ENCODE measurements at regions not wholly inside any gene's neighbourhood (a gene's known extent, or its start where the extent isn't known, plus 50 kb on each side); places are given as distances from the start of the nearest gene placed in this dataset.

DNA sequence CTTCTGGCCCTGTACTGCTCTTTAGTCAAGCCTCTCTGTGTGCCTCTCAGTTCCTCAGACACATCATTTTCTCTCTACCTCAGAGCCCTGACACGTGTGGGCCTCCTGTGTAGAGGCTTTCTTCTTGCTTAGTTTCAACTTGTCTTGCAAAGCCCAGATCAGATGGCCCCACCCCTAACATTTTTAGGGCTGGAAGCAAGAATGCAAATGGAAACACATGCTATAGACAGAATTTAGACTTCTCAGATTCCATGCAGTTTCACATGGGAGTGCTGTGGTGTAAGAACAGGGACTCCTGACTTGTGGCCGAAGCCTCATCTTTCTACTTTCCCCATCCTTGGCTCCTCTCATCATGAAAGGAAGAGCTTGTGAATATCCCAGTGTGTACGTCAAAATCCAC is 350.7 kb downstream of the DCHS2 start:
- H3K79me2 ChIP-seq (ENCODE audit: control insufficient read depth in 1 of 2, insufficient read depth in 2 of 2, low read length in 2 of 2): no peaks in the 10 kb centered on the region
- peaks cover 3 to 14% (median 10%) of the 10 kb centered on the region in 4 experiments; a peak in 4 of 7 replicates for H3K4me1 ChIP-seq (replicated peaks in 1 of 4; ENCODE audit: control insufficient read depth in 3 of 4, insufficient read depth in 4 of 4, low read length in 3 of 4)
- no peaks in the 10 kb centered on the region for H3K79me1 ChIP-seq (ENCODE audit: low read depth, low read length)
- no peak overlapping the region for H2AFZ ChIP-seq (ENCODE audit: low read length)
- H3K56ac ChIP-seq (replicated peaks; ENCODE audit: insufficient read length, low read depth, low read length): no peak overlapping the region
- CTCF ChIA-PET (ENCODE audit: partially characterized antibody): interaction anchor here (1.4 kb wide), 2 partner anchors 92 to 350 kb away, joined by 3 read pairs; no protein-coding TSS in a partner anchor
- no peak overlapping the region for H3K4me2 ChIP-seq (ENCODE audit: insufficient read depth in 1 of 2, low read depth in 2 of 2, low read length in 2 of 2)
- no peak for DNase-seq (ENCODE audit: low read depth in 1 of 2, low spot score in 2 of 2)
- H3K23me2 ChIP-seq (ENCODE audit: low read depth, low read length): no peaks in the 10 kb centered on the region
- H3K27ac ChIP-seq (ENCODE audit: low read depth, low read length): no peak overlapping the region
- H2BK5ac ChIP-seq (ENCODE audit: low read depth, low read length): no peak overlapping the region
- 92% methylated on average over 3 of the region's 3 CpGs; no CpG with 5 or more reads in 1 of the 2 experiments for WGBS, 2 experiments (ENCODE audit: extremely low coverage in 1 of 2, insufficient coverage in 1 of 2, insufficient read length in 1 of 2, insufficient replicate concordance in 2 of 2, low coverage in 1 of 2, low lambda C conversion rate in 2 of 2, missing lambda C conversion rate in 1 of 2)
- H2BK20ac ChIP-seq (ENCODE audit: low read length): no peak overlapping the region
- no peak overlapping the region for H2BK120ac ChIP-seq (replicated peaks; ENCODE audit: low read depth, low read length)
- FAIRE-seq: no peak
- H2BK12ac ChIP-seq (ENCODE audit: low read depth, low read length): no peak overlapping the region
- H3K4me3 ChIP-seq (ENCODE audit: extremely low read depth in 1 of 4, insufficient read depth in 2 of 4, low read depth in 3 of 4, low read length in 4 of 4): no peak overlapping the region
- POLR2A ChIA-PET (ENCODE audit: partially characterized antibody): no interaction called here
- no peaks in the 10 kb centered on the region for H3K36me3 ChIP-seq (ENCODE audit: control insufficient read depth in 2 of 4, insufficient read depth in 4 of 4, low read length in 3 of 4)
- no peaks in the 10 kb centered on the region for H4K20me1 ChIP-seq (replicated peaks in 1 of 2; ENCODE audit: control insufficient read depth in 1 of 2, insufficient read depth in 2 of 2, low read length in 2 of 2)
- H2AK5ac ChIP-seq (ENCODE audit: low read depth, low read length): no peak overlapping the region
- no peak overlapping the region for H4K5ac ChIP-seq (ENCODE audit: insufficient read length, low read depth, low read length)
- H3K14ac ChIP-seq (ENCODE audit: insufficient read length): no peak overlapping the region
- no peak for TF ChIP-seq RXRA (IDR thresholded peaks at IDR 0.05; ENCODE audit: insufficient read depth, low read depth, low read length)
- H3K4ac ChIP-seq (replicated peaks; ENCODE audit: insufficient read length, low read depth, low read length): no peak overlapping the region
- no peak overlapping the region for H3K9ac ChIP-seq (replicated peaks in 1 of 4; ENCODE audit: extremely low read depth in 1 of 4, low read depth in 3 of 4, low read length in 3 of 4)
- H3K23ac ChIP-seq (ENCODE audit: insufficient read length): no peak overlapping the region
- H4K91ac ChIP-seq (replicated peaks; ENCODE audit: insufficient read length, low read length): no peak overlapping the region
- no peaks in the 10 kb centered on the region for H3K27me3 ChIP-seq (replicated peaks in 1 of 4; ENCODE audit: control insufficient read depth in 3 of 4, extremely low read depth in 1 of 4, insufficient read depth in 3 of 4, low read length in 3 of 4)
- H3K9me3 ChIP-seq (ENCODE audit: insufficient read depth in 2 of 2, low read depth in 1 of 2, low read length in 1 of 2): no peaks in the 10 kb centered on the region
- H2BK15ac ChIP-seq (ENCODE audit: low read length): no peak overlapping the region
- no peak overlapping the region for H4K8ac ChIP-seq (ENCODE audit: extremely low read depth, insufficient read depth, low read length)
- no peak overlapping the region for H3K18ac ChIP-seq (ENCODE audit: extremely low read depth, low read length)

Data from H1 (cell line).